ENCODE measurements at regions not wholly inside any gene's neighbourhood (a gene's known extent, or its start where the extent isn't known, plus 50 kb on each side); places are given as distances from the start of the nearest gene placed in this dataset.

DNA sequence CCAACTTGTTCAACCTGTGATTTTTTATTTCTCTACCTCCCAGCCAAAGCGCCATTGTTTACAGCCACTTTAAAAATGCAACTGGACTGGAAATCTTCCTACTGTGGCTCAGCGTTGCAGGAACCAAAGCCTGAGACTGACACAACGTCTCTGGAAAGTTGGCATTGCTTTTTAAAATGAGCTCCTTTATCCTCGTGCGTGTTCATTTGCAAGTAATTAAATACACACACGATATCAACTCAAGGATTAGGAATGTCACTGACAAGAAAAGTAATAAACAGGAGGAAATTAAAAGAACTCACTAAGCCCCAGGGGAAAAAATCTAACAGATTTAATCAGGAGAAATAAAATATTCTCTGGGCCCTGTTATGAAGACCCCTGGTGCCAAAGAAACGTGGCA, 184.6 kb upstream of the IRS2 start:
- H3K9me1 ChIP-seq (ENCODE audit: control insufficient read depth, insufficient read depth, low read length) = no peaks in the 10 kb centered on the region

More for the DNA sequence above, 184.6 kb upstream of the IRS2 start:
- H3K4me1 ChIP-seq (replicated peaks in 1 of 2; ENCODE audit: control insufficient read depth in 2 of 2, insufficient read depth in 2 of 2, low read length in 2 of 2) = no peaks in the 10 kb centered on the region
- no peak overlapping the region for H3K4me3 ChIP-seq
- POLR2A ChIA-PET = interaction anchor here (0.7 kb wide), 1 partner anchor 161 kb away, joined by 3 read pairs; no protein-coding TSS in a partner anchor
- 0% methylated on average over 7 of the region's 7 CpGs for WGBS (ENCODE audit: insufficient coverage, low coverage, missing lambda C conversion rate)
- H2AFZ ChIP-seq (ENCODE audit: low read depth, low read length) = no peak overlapping the region
- H3K4me2 ChIP-seq (ENCODE audit: insufficient read depth, low read length) = no peak overlapping the region
- no peak for TF ChIP-seq ARNT (IDR thresholded peaks at IDR 0.05)
- TF ChIP-seq BRD9 (IDR thresholded peaks at IDR 0.05; ENCODE audit: low read depth, partially characterized antibody) = no peak
- no peak for TF ChIP-seq RHOXF2B (CRISPR knock-in tag; conservative IDR thresholded peaks at IDR 0.05)
- TF ChIP-seq, protein P1, sequence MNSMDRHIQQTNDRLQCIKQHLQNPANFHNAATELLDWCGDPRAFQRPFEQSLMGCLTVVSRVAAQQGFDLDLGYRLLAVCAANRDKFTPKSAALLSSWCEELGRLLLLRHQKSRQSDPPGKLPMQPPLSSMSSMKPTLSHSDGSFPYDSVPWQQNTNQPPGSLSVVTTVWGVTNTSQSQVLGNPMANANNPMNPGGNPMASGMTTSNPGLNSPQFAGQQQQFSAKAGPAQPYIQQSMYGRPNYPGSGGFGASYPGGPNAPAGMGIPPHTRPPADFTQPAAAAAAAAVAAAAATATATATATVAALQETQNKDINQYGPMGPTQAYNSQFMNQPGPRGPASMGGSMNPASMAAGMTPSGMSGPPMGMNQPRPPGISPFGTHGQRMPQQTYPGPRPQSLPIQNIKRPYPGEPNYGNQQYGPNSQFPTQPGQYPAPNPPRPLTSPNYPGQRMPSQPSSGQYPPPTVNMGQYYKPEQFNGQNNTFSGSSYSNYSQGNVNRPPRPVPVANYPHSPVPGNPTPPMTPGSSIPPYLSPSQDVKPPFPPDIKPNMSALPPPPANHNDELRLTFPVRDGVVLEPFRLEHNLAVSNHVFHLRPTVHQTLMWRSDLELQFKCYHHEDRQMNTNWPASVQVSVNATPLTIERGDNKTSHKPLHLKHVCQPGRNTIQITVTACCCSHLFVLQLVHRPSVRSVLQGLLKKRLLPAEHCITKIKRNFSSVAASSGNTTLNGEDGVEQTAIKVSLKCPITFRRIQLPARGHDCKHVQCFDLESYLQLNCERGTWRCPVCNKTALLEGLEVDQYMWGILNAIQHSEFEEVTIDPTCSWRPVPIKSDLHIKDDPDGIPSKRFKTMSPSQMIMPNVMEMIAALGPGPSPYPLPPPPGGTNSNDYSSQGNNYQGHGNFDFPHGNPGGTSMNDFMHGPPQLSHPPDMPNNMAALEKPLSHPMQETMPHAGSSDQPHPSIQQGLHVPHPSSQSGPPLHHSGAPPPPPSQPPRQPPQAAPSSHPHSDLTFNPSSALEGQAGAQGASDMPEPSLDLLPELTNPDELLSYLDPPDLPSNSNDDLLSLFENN (IDR thresholded peaks at IDR 0.05; ENCODE audit: low read depth in 2 of 2, low read length in 2 of 2) = no peak
- TF ChIP-seq, protein P2, sequence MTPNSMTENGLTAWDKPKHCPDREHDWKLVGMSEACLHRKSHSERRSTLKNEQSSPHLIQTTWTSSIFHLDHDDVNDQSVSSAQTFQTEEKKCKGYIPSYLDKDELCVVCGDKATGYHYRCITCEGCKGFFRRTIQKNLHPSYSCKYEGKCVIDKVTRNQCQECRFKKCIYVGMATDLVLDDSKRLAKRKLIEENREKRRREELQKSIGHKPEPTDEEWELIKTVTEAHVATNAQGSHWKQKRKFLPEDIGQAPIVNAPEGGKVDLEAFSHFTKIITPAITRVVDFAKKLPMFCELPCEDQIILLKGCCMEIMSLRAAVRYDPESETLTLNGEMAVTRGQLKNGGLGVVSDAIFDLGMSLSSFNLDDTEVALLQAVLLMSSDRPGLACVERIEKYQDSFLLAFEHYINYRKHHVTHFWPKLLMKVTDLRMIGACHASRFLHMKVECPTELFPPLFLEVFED (CRISPR knock-in tag; conservative IDR thresholded peaks at IDR 0.05) = no peak
- no peak for TF ChIP-seq IFI16 (CRISPR knock-in tag; IDR thresholded peaks at IDR 0.05)
- CTCF ChIA-PET (ENCODE audit: low intra/inter-chr PET ratio) = no interaction called here
- no peaks in the 10 kb centered on the region for H3K36me3 ChIP-seq (ENCODE audit: control insufficient read depth, insufficient read depth, low read length)
- DNase-seq (ENCODE audit: extremely low read depth in 1 of 4, low spot score in 3 of 4) (no peak), ATAC-seq (no peak), FAIRE-seq (no peak)
- H3K9me3 ChIP-seq (replicated peaks; ENCODE audit: control insufficient read depth, insufficient read depth, low read depth, low read length) = no peaks in the 10 kb centered on the region
- in situ Hi-C loops (cut with MboI) = no loop called here
- H3K27me3 ChIP-seq (ENCODE audit: control insufficient read depth in 2 of 2, insufficient read depth in 2 of 2, low read length in 2 of 2) = peaks cover 0 to 21% of the 10 kb centered on the region in 2 experiments; a peak in 2 of 5 replicates
- H3K9ac ChIP-seq (ENCODE audit: insufficient read depth in 1 of 2, low read depth in 2 of 2, low read length in 2 of 2) = no peak overlapping the region
- intact Hi-C loops (cut with micrococcal nuclease) = no loop called here
- no peak overlapping the region for H3K27ac ChIP-seq (ENCODE audit: extremely low read depth, low read depth, low read length)
- no TSS peak for BruUV-seq (replicated peaks)
- no peaks in the 10 kb centered on the region for H3K79me2 ChIP-seq (ENCODE audit: control insufficient read depth, insufficient read depth, low read length)
- no peaks in the 10 kb centered on the region for H4K20me1 ChIP-seq (replicated peaks; ENCODE audit: control insufficient read depth, insufficient read depth, low read length)
